GM23248 (cell line): ENCODE measurements at regions not wholly inside any gene's neighbourhood (a gene's known extent, or its start where the extent isn't known, plus 50 kb on each side); places are given as distances from the start of the nearest gene placed in this dataset.
"Not testable (repeated sequence)": the region's sequence is repeated elsewhere in the genome, so short reads cannot be mapped to it uniquely, and the experiment has no call there.

ENCODE experiments used
- DNase-seq: peaks from one replicate; pipeline ENCODE4 v3.0.0-alpha.2; 2015
- H2AFZ ChIP-seq: fragments of 200-600 bp; sonication (generic); 2 replicates; pipeline ENCODE4 v1.6.1; 2016; ENCODE audit warnings: antibody characterized with exemption
- H3F3A ChIP-seq: fragments of 200-600 bp; sonication (generic); 2 replicates; pipeline ENCODE4 v1.6.1; 2016; ENCODE audit warnings: mild to moderate bottlenecking, antibody characterized with exemption, mixed run types; ENCODE audit not compliant: insufficient read depth
- H3K27ac ChIP-seq: fragments of 200-600 bp; sonication (generic); 2 replicates; pipeline ENCODE4 v1.5.1; 2016; ENCODE audit warnings: mild to moderate bottlenecking
- H3K27me3 ChIP-seq: fragments of 200-600 bp; sonication (generic); replicated peaks from 2 replicates; pipeline ENCODE4 v1.6.1; 2016; ENCODE audit warnings: mild to moderate bottlenecking; ENCODE audit not compliant: insufficient read depth
- H3K36me3 ChIP-seq: fragments of 200-600 bp; sonication (generic); 2 replicates; pipeline ENCODE4 v1.6.1; 2016; ENCODE audit warnings: low read depth, mild to moderate bottlenecking
- H3K4me1 ChIP-seq: fragments of 200-600 bp; sonication (generic); 2 replicates; pipeline ENCODE4 v1.6.1; 2016; ENCODE audit warnings: mild to moderate bottlenecking; ENCODE audit not compliant: insufficient read depth
- H3K4me2 ChIP-seq: fragments of 200-600 bp; sonication (generic); one replicate; pipeline ENCODE4 v1.6.1; 2016; ENCODE audit warnings: mild to moderate bottlenecking; ENCODE audit not compliant: unreplicated experiment
- H3K4me3 ChIP-seq: fragments of 200-600 bp; sonication (generic); 2 replicates; pipeline ENCODE4 v1.5.1; 2016; ENCODE audit warnings: mild to moderate bottlenecking
- H3K79me2 ChIP-seq: fragments of 200-600 bp; sonication (generic); 2 replicates; pipeline ENCODE4 v1.6.1; 2016; ENCODE audit warnings: mild to moderate bottlenecking; ENCODE audit not compliant: insufficient read depth
- H3K9ac ChIP-seq: fragments of 200-600 bp; sonication (generic); 2 replicates; pipeline ENCODE4 v1.6.1; 2016; ENCODE audit warnings: mild to moderate bottlenecking
- H3K9me2 ChIP-seq: fragments of 200-600 bp; sonication (generic); 2 replicates; pipeline ENCODE4 v1.6.1; 2016; ENCODE audit warnings: mixed run types, mild to moderate bottlenecking, moderate library complexity; ENCODE audit not compliant: insufficient read depth
- H3K9me3 ChIP-seq: fragments of 200-600 bp; sonication (generic); one replicate; pipeline ENCODE4 v1.6.1; 2017; ENCODE audit warnings: low read depth
- H4K20me1 ChIP-seq: fragments of 200-600 bp; sonication (generic); 2 replicates; pipeline ENCODE4 v1.6.0; 2016; ENCODE audit not compliant: insufficient read depth
- EZH2 ChIP-seq: fragments of 200-600 bp; sonication (generic); IDR thresholded peaks from 2 replicates; pipeline ENCODE4 v1.6.1; 2018; ENCODE audit warnings: antibody characterized with exemption, mild to moderate bottlenecking; ENCODE audit not compliant: insufficient read depth, poor library complexity, severe bottlenecking
- EZH2phosphoT487 ChIP-seq: fragments of 200-600 bp; sonication (generic); IDR thresholded peaks from 2 replicates; pipeline ENCODE4 v1.6.1; 2018; ENCODE audit warnings: antibody characterized with exemption, moderate library complexity, mild to moderate bottlenecking, low read depth; ENCODE audit not compliant: insufficient read depth
- WGBS, 2 experiments: methylation state at CpG; one replicate each; pipeline ENCODE4 v1.1.6; 2015 to 2017; ENCODE audit warnings: low lambda C conversion rate in 2 of 2, low coverage in 1 of 2; ENCODE audit errors: missing lambda C conversion rate in 2 of 2; 5-methylcytosine and 5-hydroxymethylcytosine counted together
- in situ Hi-C: fragments of 300-500 bp; cut with MboI; formaldehyde crosslinking; loops from 2 replicates; pipeline ENCODE4 v1.15.0; 2020

GRCh38 chr15:24075420-24076089 is 388.4 kb upstream of the NDN start:
- Histone ChIP-seq H3K36me3 (no peaks in the 10 kb centered on the region), H4K20me1 (no peaks in the 10 kb centered on the region), H3K27me3 (no peaks in the 10 kb centered on the region), H3F3A (no peaks in the 10 kb centered on the region), H3K79me2 (no peaks in the 10 kb centered on the region), H3K9me3 (no peaks in the 10 kb centered on the region), H3K4me1 (no peaks in the 10 kb centered on the region), H3K9me2 (no peaks in the 10 kb centered on the region), H3K27ac (no peak overlapping the region), H3K4me3 (no peak overlapping the region), H3K9ac (no peak overlapping the region), H3K4me2 (no peak overlapping the region), H2AFZ (no peak overlapping the region)
- 9 to 14% methylated on average over 2 of the region's 2 CpGs for WGBS, 2 experiments
- in situ Hi-C loops = no loop called here
- TF ChIP-seq EZH2phosphoT487 (no peak), EZH2 (no peak)
- DNase-seq = no peak

- in situ Hi-C loops = no loop called here
- H3K79me2 ChIP-seq = no peaks in the 10 kb centered on the region
- WGBS, 2 experiments = 32 to 37% methylated on average over 1 of the region's 1 CpG
- no peak for TF ChIP-seq EZH2
- no peak for TF ChIP-seq EZH2phosphoT487
- no peak overlapping the region for H3K4me2 ChIP-seq
- no peak for DNase-seq
- H3K36me3 ChIP-seq = no peaks in the 10 kb centered on the region
- no peaks in the 10 kb centered on the region for H3K4me1 ChIP-seq
- H2AFZ ChIP-seq = no peak overlapping the region
- no peaks in the 10 kb centered on the region for H3F3A ChIP-seq
- H3K27me3 ChIP-seq = no peaks in the 10 kb centered on the region
- no peaks in the 10 kb centered on the region for H3K9me3 ChIP-seq
- no peak overlapping the region for H3K9ac ChIP-seq
- no peaks in the 10 kb centered on the region for H3K9me2 ChIP-seq
- H3K27ac ChIP-seq = no peak overlapping the region
- no peaks in the 10 kb centered on the region for H4K20me1 ChIP-seq
- no peak overlapping the region for H3K4me3 ChIP-seq
Measured at GRCh38 chr15:24076090-24076784, 389.1 kb upstream of the NDN start.

DNA sequence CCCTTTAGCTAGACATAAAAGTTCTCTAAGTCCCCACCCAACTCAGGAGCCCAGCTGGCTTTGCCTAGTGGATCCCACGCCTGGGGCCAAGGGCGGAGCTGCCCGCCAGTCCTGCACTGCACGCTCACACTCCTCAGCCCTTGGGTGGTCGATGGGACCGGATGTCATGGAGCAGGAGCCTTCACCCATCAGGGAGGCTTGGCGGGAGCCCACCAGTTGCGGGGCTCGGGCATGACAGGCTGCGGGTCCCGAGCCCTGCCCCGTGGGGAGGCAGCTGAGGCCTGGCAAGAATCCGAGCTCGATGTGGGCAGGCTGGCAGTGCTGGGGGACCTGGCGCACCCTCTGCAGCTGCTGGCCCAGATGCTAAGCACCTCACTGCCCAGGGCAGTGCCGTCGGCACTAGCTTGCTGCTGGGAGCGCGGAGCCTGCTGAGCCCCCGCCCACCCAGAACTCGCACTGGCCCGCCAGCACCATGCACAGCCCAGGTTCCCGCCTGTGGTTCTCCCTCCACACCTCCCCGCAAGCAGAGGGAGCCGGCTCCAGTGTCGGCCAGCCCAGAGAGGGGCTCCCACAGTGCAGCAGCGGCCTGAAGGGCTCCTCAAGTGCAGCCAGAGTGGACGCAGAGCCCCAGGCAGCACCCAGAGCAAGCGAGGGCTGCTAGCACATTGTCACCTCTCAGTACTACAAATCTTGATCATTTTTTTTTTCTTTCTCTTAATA is 391.4 kb upstream of the NDN start:
- 41 to 45% methylated on average over 25 to 28 of the region's 29 CpGs for WGBS, 2 experiments
- no peak for TF ChIP-seq EZH2
- TF ChIP-seq EZH2phosphoT487 = no peak

DNA sequence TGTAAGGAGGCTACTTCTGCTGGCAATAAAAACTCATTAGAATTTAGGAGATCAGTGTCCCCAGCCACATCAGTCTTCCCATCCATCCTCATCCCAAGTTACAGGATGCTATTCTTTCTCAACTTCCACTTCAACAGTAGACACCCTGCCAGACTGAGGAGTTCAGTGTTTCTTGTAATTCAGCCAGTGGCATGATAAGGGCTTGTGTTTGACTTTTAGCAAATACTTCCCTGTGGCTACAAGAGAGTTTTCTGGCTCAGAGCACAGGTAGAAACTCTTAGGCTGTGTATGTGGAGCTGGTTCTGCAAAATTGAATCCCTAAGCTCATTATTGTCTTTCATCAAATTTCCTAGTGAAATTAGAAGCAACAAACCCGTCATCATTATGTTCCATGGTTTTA is 401.8 kb upstream of the NDN start:
- H3K36me3 ChIP-seq, in situ Hi-C loops, H3K27me3 ChIP-seq, H3K4me1 ChIP-seq, H3K79me2 ChIP-seq, H4K20me1 ChIP-seq, H3K4me2 ChIP-seq, H3K9ac ChIP-seq, H3K27ac ChIP-seq, DNase-seq, H3K9me3 ChIP-seq, H2AFZ ChIP-seq, H3K4me3 ChIP-seq, H3K9me2 ChIP-seq, H3F3A ChIP-seq: not testable (repeated sequence)
- WGBS, 2 experiments = 0 to 5% methylated on average over 1 of the region's 1 CpG

More for the DNA sequence above, 391.4 kb upstream of the NDN start:
- Histone ChIP-seq H4K20me1 (no peaks in the 10 kb centered on the region), H3K36me3 (no peaks in the 10 kb centered on the region), H3K79me2 (no peaks in the 10 kb centered on the region), H3F3A (no peaks in the 10 kb centered on the region), H3K9me3 (no peaks in the 10 kb centered on the region), H2AFZ (no peak overlapping the region), H3K4me3 (no peak overlapping the region), H3K4me1 (no peaks in the 10 kb centered on the region), H3K9ac (no peak overlapping the region), H3K4me2 (no peak overlapping the region), H3K9me2 (no peaks in the 10 kb centered on the region), H3K27ac (no peak overlapping the region), H3K27me3 (no peaks in the 10 kb centered on the region)
- DNase-seq = no peak
- in situ Hi-C loops = no loop called here

- H3K79me2 ChIP-seq, H3K27me3 ChIP-seq, H4K20me1 ChIP-seq, H3K4me3 ChIP-seq, H3K9ac ChIP-seq, H3K27ac ChIP-seq, DNase-seq, H2AFZ ChIP-seq, H3K36me3 ChIP-seq, H3K9me2 ChIP-seq, H3K9me3 ChIP-seq, H3F3A ChIP-seq, in situ Hi-C loops, H3K4me1 ChIP-seq, H3K4me2 ChIP-seq: not testable (repeated sequence)
- WGBS, 2 experiments = 10 to 22% methylated on average over 19 to 30 of the region's 30 CpGs
Measured at GRCh38 chr15:24101503-24101902, 414.4 kb upstream of the NDN start.

DNA sequence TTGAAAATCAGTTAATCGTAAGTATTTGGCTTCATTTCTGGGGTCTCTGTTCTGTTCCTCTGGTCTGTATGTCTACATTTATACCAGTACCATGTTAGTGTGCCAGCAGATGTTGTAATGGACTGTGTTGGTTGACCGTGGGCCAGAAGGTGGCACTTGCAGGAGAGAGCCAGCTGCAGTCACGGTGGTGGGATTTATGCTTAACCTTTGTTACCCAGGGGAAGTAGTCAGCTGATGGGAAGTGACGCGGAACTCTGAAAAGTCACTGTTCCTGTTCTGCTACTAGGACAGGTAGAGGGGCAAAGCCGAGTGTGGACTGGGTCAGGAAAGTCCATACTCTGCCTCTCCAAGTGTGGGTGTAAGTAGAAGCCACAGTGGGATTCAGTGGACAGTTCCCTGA is 420.4 kb upstream of the NDN start:
- H3K9ac ChIP-seq, H3K4me2 ChIP-seq, H3F3A ChIP-seq, H3K9me3 ChIP-seq, DNase-seq, H3K27me3 ChIP-seq, H3K36me3 ChIP-seq, in situ Hi-C loops, H2AFZ ChIP-seq, H4K20me1 ChIP-seq, H3K4me1 ChIP-seq, H3K27ac ChIP-seq, H3K4me3 ChIP-seq, H3K9me2 ChIP-seq, H3K79me2 ChIP-seq: not testable (repeated sequence)
- WGBS, 2 experiments = 29% methylated on average over 6 of the region's 6 CpGs

- H3F3A ChIP-seq, in situ Hi-C loops, H3K9ac ChIP-seq, H3K27ac ChIP-seq, H2AFZ ChIP-seq, H3K4me1 ChIP-seq, H3K79me2 ChIP-seq, H3K4me2 ChIP-seq, DNase-seq, H3K9me2 ChIP-seq, H3K27me3 ChIP-seq, H4K20me1 ChIP-seq, H3K9me3 ChIP-seq, H3K36me3 ChIP-seq, H3K4me3 ChIP-seq: not testable (repeated sequence)
- WGBS, 2 experiments = 2 to 3% methylated on average over 4 of the region's 4 CpGs
Measured at GRCh38 chr15:24107948-24108347, 420.8 kb upstream of the NDN start.
